OCI-LY3 (cell line): ENCODE measurements at regions not wholly inside any gene's neighbourhood (a gene's known extent, or its start where the extent isn't known, plus 50 kb on each side); places are given as distances from the start of the nearest gene placed in this dataset.

Source experiments
- EZH2phosphoT487 ChIP-seq: fragments of 200-600 bp; shearing (Covaris generic); IDR thresholded peaks from 2 replicates; pipeline ENCODE4 v1.6.1; 2018; ENCODE audit warnings: antibody characterized with exemption, mixed run types, low read depth
- TF ChIP-seq, protein P1 (sequence below): fragments of 200-600, 300-600 bp; sonication (generic); IDR thresholded peaks from 2 replicates; pipeline ENCODE4 v1.5.1; 2014; ENCODE audit warnings: antibody characterized with exemption, low read length, low read depth

DNA sequence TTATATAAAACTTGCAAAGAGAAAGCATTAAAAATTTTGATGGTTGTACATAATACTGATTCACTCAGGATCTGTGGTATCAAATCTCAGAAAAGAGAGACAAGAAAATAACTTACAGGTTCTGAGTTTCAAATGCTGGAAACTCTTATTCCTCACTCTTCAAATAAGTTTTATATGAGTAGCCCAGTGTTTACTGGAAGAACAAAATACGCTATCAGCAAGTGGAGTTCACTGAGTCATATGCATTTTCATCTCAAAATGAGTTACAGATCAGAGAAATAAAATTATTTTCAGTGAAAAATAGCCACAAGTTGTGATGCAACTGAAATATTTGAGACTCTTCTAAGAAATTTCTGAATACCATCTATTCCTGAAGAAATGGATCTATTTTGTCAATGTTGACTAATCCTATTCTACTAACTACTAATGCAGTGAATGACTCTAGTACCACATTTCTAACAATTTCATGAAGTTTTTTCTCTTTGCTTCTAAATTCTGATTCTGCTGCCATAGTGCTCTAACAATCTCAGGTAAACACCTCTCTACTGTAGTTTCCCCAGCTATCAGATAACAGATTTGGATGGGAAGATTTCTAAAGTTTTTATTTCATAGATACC is 391.7 kb downstream of the ZEB2 start:
- TF ChIP-seq, protein P1, sequence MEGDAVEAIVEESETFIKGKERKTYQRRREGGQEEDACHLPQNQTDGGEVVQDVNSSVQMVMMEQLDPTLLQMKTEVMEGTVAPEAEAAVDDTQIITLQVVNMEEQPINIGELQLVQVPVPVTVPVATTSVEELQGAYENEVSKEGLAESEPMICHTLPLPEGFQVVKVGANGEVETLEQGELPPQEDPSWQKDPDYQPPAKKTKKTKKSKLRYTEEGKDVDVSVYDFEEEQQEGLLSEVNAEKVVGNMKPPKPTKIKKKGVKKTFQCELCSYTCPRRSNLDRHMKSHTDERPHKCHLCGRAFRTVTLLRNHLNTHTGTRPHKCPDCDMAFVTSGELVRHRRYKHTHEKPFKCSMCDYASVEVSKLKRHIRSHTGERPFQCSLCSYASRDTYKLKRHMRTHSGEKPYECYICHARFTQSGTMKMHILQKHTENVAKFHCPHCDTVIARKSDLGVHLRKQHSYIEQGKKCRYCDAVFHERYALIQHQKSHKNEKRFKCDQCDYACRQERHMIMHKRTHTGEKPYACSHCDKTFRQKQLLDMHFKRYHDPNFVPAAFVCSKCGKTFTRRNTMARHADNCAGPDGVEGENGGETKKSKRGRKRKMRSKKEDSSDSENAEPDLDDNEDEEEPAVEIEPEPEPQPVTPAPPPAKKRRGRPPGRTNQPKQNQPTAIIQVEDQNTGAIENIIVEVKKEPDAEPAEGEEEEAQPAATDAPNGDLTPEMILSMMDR: no peak
- no peak for TF ChIP-seq EZH2phosphoT487
